ENCODE measurements at regions not wholly inside any gene's neighbourhood (a gene's known extent, or its start where the extent isn't known, plus 50 kb on each side); places are given as distances from the start of the nearest gene placed in this dataset.
A peak's percentile ranks its signal among the peaks of the same experiment; 100 is the strongest.

- TF ChIP-seq, protein P1, sequence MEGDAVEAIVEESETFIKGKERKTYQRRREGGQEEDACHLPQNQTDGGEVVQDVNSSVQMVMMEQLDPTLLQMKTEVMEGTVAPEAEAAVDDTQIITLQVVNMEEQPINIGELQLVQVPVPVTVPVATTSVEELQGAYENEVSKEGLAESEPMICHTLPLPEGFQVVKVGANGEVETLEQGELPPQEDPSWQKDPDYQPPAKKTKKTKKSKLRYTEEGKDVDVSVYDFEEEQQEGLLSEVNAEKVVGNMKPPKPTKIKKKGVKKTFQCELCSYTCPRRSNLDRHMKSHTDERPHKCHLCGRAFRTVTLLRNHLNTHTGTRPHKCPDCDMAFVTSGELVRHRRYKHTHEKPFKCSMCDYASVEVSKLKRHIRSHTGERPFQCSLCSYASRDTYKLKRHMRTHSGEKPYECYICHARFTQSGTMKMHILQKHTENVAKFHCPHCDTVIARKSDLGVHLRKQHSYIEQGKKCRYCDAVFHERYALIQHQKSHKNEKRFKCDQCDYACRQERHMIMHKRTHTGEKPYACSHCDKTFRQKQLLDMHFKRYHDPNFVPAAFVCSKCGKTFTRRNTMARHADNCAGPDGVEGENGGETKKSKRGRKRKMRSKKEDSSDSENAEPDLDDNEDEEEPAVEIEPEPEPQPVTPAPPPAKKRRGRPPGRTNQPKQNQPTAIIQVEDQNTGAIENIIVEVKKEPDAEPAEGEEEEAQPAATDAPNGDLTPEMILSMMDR (IDR thresholded peaks at IDR 0.05; ENCODE audit: low read length, missing control alignments): no peak
- no peak overlapping the region for H3K4me3 ChIP-seq (replicated peaks; ENCODE audit: low read depth, low read length)
Observed at GRCh38 chr2:57878171-57878865, 168.3 kb upstream of the VRK2 start.

DNA sequence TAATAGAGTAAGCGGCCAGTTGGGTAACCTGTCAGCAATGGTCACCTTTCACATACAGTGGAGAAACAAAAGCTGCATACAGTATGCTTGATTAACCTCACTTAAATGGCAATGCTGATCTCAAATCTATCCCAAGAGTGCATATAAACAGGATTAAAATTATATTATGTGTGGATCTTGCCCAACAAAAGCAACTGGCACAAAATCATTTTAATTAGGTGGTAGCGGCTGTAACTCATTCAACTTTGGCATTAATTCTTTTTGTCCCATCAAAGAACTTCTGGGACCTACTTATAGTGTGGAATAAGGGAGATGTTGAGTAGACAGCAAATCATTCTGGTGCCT, 167.8 kb upstream of the VRK2 start:
- no peak overlapping the region for H3K4me3 ChIP-seq (replicated peaks; ENCODE audit: low read depth, low read length)
- TF ChIP-seq, protein P1 (IDR thresholded peaks at IDR 0.05; ENCODE audit: low read length, missing control alignments): no peak
- DNase-seq (ENCODE audit: low read depth): no peak

More at GRCh38 chr2:57878171-57878865, 168.3 kb upstream of the VRK2 start:
- no peak for DNase-seq (ENCODE audit: low read depth)

DNA sequence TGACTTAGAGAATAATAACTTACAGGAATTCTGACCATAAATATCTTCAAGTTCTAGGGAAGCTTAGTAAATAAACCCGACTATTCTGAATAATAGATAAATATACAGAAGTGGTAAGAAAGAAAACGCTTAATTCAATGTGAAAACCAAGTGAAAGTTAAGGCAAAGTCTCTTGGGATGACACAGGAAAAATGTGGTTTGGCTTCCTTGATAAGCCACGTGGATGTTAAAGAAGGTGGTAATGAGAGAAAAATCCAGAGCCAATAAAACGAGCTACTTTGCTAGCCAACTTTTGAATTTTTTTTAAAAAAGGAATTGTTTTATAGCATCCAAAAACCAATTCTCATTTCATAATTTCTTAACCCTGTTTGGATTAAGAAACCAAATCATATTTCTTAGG, 166.2 kb upstream of the VRK2 start:
- no peak for DNase-seq (ENCODE audit: low read depth)
- TF ChIP-seq, protein P1 (IDR thresholded peaks at IDR 0.05; ENCODE audit: low read length, missing control alignments): no peak
- H3K4me3 ChIP-seq (replicated peaks; ENCODE audit: low read depth, low read length): no peak overlapping the region

- TF ChIP-seq, protein P1 (IDR thresholded peaks at IDR 0.05; ENCODE audit: low read length, missing control alignments): no peak
Observed at GRCh38 chr2:57880967-57881366, 165.6 kb upstream of the VRK2 start.

DNA sequence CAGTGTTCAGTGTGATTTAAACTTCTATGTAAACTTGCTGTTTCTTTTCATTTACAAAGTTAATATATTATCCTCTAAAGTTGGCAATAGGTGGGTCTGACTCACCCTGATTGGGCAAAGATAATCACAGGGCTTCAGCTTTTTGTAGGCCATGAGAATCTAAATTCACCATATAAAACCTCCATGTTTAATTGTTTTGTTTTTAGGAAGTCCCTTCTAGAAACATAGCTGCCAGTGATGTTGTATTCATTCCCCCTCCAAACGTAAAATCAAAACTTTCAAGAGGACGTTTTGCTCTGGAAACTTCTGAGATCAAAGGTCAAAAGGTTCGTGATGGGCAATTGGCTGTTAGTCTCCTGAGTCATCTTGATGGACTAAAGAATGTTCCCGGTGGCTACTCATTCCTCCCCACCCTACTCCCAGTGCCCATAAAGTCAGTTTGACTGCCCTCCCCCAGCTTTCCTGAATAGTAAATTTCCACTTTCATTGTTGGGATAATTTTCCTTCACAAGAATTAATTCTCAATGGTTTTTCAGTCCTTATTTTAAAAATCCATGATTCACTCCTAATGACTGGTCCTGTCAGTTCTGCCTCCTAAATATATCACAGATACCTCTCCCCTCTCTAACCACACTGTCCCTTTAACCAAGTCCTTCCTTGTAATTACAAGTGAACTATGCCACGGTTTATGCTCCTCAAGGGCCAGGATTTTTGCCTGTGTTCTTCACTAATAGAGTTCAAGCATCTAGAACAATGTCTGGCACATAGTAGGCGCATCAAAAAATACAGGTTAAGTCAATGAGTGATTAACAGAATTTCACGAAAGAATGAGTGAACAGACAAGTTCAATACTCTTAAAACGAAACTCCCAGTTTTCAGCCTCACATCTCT, 164.4 kb upstream of the VRK2 start:
- DNase-seq (ENCODE audit: low read depth): peak; percentile 30
- TF ChIP-seq, protein P1 (IDR thresholded peaks at IDR 0.05; ENCODE audit: low read length, missing control alignments): no peak
- peak overlapping the region; percentile 34 for H3K4me3 ChIP-seq (replicated peaks; ENCODE audit: low read depth, low read length)

More at GRCh38 chr2:57880967-57881366, 165.6 kb upstream of the VRK2 start:
- DNase-seq (ENCODE audit: low read depth): no peak
- no peak overlapping the region for H3K4me3 ChIP-seq (replicated peaks; ENCODE audit: low read depth, low read length)

DNA sequence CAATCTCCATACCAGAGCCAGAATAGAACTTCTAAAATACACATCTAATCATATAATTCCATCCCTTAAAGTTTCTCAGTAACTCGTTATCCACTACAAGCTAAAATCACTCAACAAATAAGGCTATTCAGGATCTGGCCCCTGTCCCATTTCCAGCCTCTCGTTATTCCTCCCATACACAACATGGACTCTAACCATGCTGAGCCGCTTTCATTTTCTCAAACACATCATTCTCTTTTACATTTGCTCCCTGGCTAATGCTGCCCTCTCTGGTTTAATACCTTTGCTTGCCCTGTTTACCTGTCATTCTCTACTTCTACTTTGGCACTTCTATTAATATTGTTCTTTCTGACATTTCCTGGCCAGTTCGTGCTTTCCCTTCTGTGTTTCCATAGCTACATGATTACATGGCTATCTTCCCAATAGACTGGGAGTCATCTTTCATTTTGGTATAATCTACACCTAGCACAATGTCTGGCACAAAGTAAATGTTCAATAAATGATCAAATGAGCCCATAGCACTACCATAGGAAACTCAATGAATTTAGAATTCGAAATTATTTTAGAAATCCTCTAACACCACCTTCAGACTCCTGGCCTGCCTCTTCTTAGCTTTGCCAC, 163.6 kb upstream of the VRK2 start:
- H3K4me3 ChIP-seq (replicated peaks; ENCODE audit: low read depth, low read length): peak overlapping the region; percentile 34
- TF ChIP-seq, protein P1 (IDR thresholded peaks at IDR 0.05; ENCODE audit: low read length, missing control alignments): no peak
- DNase-seq (ENCODE audit: low read depth): peak; percentile 23

Measured in fibroblast of pulmonary artery (primary cell).